ENCODE measurements at regions not wholly inside any gene's neighbourhood (a gene's known extent, or its start where the extent isn't known, plus 50 kb on each side); places are given as distances from the start of the nearest gene placed in this dataset.

DNA sequence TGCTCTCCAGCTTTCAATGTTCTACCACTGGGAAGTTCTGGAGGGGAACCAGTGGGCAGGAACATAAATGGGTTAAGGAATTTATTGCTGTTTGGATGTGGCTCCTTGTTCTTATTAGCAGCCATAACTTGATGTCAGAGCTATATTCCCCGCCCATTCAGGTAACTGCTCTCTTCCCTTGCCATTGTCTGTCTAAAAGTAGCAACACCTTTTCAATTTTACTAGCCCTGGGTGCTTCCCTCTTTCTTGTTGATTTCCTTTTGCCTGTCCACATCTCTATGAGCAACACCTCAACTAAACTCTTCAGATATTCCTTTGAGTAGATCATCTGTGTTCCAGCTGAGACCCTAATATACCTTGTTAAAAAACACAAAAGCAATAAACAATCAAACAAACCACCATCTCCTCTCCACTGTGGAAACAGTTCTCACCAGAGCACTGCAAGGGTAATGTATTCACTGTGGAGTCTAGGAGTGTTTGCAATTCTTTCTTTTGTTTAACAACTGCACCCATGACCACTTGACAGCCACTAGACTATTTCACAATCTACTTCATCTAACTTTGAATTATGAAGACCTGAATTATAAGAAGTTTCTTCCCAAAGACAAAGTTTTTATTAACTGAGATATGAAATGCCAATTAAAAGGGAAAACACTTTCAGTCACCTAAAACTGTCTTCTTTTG, 436.7 kb downstream of the IPMK start:
- H3K4me3 Mint-ChIP-seq, result no peak overlapping the region
- H3K4me3 ChIP-seq (ENCODE audit: low read length), result no peak overlapping the region
- no peaks in the 10 kb centered on the region for H3K4me1 ChIP-seq (ENCODE audit: insufficient read depth, low read length)
- H3K27me3 Mint-ChIP-seq, result no peaks in the 10 kb centered on the region
- H3K9me3 Mint-ChIP-seq, result no peaks in the 10 kb centered on the region
- H3K36me3 Mint-ChIP-seq (ENCODE audit: low read depth), result no peaks in the 10 kb centered on the region
- H3K36me3 ChIP-seq (ENCODE audit: insufficient read depth, low read length), result no peaks in the 10 kb centered on the region
- no peak overlapping the region for H3K27ac Mint-ChIP-seq
- H3K9me3 ChIP-seq (ENCODE audit: control insufficient read depth in 1 of 2, insufficient read depth in 1 of 2, low read length in 2 of 2), result no peaks in the 10 kb centered on the region
- CTCF ChIA-PET, result no interaction called here
- DNase-seq (no peak), ATAC-seq (ENCODE audit: poor library complexity) (no peak)
- no peak overlapping the region for H3K27ac ChIP-seq (ENCODE audit: low read depth in 1 of 2, low read length in 2 of 2)
- TF ChIP-seq, protein P1, sequence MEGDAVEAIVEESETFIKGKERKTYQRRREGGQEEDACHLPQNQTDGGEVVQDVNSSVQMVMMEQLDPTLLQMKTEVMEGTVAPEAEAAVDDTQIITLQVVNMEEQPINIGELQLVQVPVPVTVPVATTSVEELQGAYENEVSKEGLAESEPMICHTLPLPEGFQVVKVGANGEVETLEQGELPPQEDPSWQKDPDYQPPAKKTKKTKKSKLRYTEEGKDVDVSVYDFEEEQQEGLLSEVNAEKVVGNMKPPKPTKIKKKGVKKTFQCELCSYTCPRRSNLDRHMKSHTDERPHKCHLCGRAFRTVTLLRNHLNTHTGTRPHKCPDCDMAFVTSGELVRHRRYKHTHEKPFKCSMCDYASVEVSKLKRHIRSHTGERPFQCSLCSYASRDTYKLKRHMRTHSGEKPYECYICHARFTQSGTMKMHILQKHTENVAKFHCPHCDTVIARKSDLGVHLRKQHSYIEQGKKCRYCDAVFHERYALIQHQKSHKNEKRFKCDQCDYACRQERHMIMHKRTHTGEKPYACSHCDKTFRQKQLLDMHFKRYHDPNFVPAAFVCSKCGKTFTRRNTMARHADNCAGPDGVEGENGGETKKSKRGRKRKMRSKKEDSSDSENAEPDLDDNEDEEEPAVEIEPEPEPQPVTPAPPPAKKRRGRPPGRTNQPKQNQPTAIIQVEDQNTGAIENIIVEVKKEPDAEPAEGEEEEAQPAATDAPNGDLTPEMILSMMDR (IDR thresholded peaks at IDR 0.05), result no peak
- no peaks in the 10 kb centered on the region for H3K27me3 ChIP-seq (ENCODE audit: control insufficient read depth in 1 of 2, insufficient read depth in 2 of 2, low read length in 2 of 2)
- no peaks in the 10 kb centered on the region for H3K4me1 Mint-ChIP-seq (ENCODE audit: low read depth)
- intact Hi-C loops (cut with DNase I, micrococcal nuclease), result no loop called here
- POLR2A ChIA-PET, result no interaction called here

DNA sequence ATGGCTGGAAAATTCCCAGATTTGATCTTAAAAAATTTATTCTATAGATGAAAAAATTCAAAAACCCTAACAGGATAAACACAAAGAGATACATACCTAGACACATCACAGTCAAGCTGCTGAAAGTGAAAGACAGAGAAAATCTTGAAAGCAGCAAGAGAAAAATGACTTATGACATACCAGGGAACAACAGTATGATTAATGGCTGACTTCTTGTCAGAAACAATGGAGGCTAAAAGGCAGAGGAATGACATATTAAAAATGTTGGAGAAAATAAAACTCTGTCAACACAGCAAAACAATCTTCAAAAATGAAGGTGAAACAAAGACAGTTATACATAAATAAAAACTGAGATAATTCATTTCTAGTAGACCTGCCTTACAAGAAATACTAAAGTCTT, 442.7 kb downstream of the IPMK start:
- Mint-ChIP-seq H3K9me3 (no peaks in the 10 kb centered on the region), H3K27ac (no peak overlapping the region), H3K36me3 (ENCODE audit: low read depth) (no peaks in the 10 kb centered on the region), H3K4me1 (ENCODE audit: low read depth) (no peaks in the 10 kb centered on the region), H3K4me3 (no peak overlapping the region), H3K27me3 (no peaks in the 10 kb centered on the region)
- no peak overlapping the region for H3K27ac ChIP-seq (ENCODE audit: low read depth in 1 of 2, low read length in 2 of 2)
- H3K36me3 ChIP-seq (ENCODE audit: insufficient read depth, low read length), result no peaks in the 10 kb centered on the region
- no peak for ATAC-seq (ENCODE audit: poor library complexity)
- intact Hi-C loops (cut with DNase I, micrococcal nuclease), result loop anchor here in 1 of 2 experiments (10.0 kb wide), 1 partner anchor 60 kb away; no protein-coding TSS in a partner anchor
- H3K4me3 ChIP-seq (ENCODE audit: low read length), result no peak overlapping the region
- CTCF ChIA-PET, result no interaction called here
- POLR2A ChIA-PET, result no interaction called here
- no peak for DNase-seq
- H3K27me3 ChIP-seq (ENCODE audit: control insufficient read depth in 1 of 2, insufficient read depth in 2 of 2, low read length in 2 of 2), result no peaks in the 10 kb centered on the region
- no peaks in the 10 kb centered on the region for H3K9me3 ChIP-seq (ENCODE audit: control insufficient read depth in 1 of 2, insufficient read depth in 1 of 2, low read length in 2 of 2)
- H3K4me1 ChIP-seq (ENCODE audit: insufficient read depth, low read length), result no peaks in the 10 kb centered on the region
- TF ChIP-seq, protein P1 (IDR thresholded peaks at IDR 0.05), result no peak

DNA sequence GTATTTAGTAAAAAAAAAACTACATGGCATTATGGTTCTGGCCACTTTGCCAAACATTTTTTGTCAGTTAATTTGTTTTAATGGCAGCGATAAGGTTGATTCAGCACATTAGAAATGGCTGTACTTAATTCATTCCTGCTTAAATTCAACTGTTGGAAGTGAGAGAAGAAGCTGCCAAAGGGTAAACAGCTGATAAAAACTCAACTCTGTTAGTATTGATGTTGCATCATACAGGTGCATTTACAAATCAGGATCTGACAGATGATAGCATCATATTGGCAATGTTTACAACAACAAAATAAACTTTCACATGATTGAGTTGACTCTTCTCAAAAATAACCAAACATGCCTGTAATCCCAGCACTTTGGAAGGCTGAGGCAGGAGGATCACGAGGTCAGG, 444.3 kb downstream of the IPMK start:
- H3K27me3 Mint-ChIP-seq, result no peaks in the 10 kb centered on the region
- CTCF ChIA-PET, result no interaction called here
- no peaks in the 10 kb centered on the region for H3K36me3 ChIP-seq (ENCODE audit: insufficient read depth, low read length)
- TF ChIP-seq, protein P1 (IDR thresholded peaks at IDR 0.05), result no peak
- H3K9me3 Mint-ChIP-seq, result no peaks in the 10 kb centered on the region
- H3K36me3 Mint-ChIP-seq (ENCODE audit: low read depth), result no peaks in the 10 kb centered on the region
- peaks cover 0 to 5% of the 10 kb centered on the region in 2 experiments for H3K9me3 ChIP-seq (ENCODE audit: control insufficient read depth in 1 of 2, insufficient read depth in 1 of 2, low read length in 2 of 2)
- POLR2A ChIA-PET, result no interaction called here
- no peaks in the 10 kb centered on the region for H3K4me1 Mint-ChIP-seq (ENCODE audit: low read depth)
- no peak for DNase-seq
- H3K27me3 ChIP-seq (ENCODE audit: control insufficient read depth in 1 of 2, insufficient read depth in 2 of 2, low read length in 2 of 2), result no peaks in the 10 kb centered on the region
- intact Hi-C loops (cut with DNase I, micrococcal nuclease), result loop anchor here in 1 of 2 experiments (10.0 kb wide), 1 partner anchor 59 kb away; no protein-coding TSS in a partner anchor
- no peak overlapping the region for H3K27ac Mint-ChIP-seq
- no peak overlapping the region for H3K4me3 Mint-ChIP-seq
- H3K4me3 ChIP-seq (ENCODE audit: low read length), result no peak overlapping the region
- no peaks in the 10 kb centered on the region for H3K4me1 ChIP-seq (ENCODE audit: insufficient read depth, low read length)
- ATAC-seq (ENCODE audit: poor library complexity), result no peak
- H3K27ac ChIP-seq (ENCODE audit: low read depth in 1 of 2, low read length in 2 of 2), result no peak overlapping the region

All from CD4-positive, alpha-beta T cell (primary cell).